Heart right ventricle (tissue), 16 donors: ENCODE measurements at regions not wholly inside any gene's neighbourhood (a gene's known extent, or its start where the extent isn't known, plus 50 kb on each side); places are given as distances from the start of the nearest gene placed in this dataset.

Experiments used
- ATAC-seq, 8 donors: fragments of 200-7000 bp; cut with Tn5 transposase; one replicate each; pipeline ENCODE4 v1.9.1; 2020; ENCODE audit warnings: mild to moderate bottlenecking in 8 of 8, moderate library complexity in 8 of 8, moderate number of reproducible peaks in 1 of 8
- DNase-seq, 2 donors: peaks; one replicate each; pipeline ENCODE4 v3.0.0-alpha.2; 2020
- H3K27ac ChIP-seq, 10 donors: fragments of 200-600 bp; sonication (generic) in 2 of 10; one replicate each; pipeline versions ENCODE4 v1.5.0 to v1.8.0; 2020 to 2022; ENCODE audit warnings: mild to moderate bottlenecking in 3 of 10
- H3K27me3 ChIP-seq, 7 donors: fragments of 200-600 bp; one replicate each; pipeline ENCODE4 v1.8.0; 2021 to 2022; ENCODE audit warnings: mild to moderate bottlenecking in 2 of 7
- H3K36me3 ChIP-seq, 9 donors: fragments of 200-600 bp; sonication (generic) in 1 of 9; one replicate each; pipeline versions ENCODE4 v1.5.0 to v1.8.0; 2020 to 2022; ENCODE audit warnings: mild to moderate bottlenecking in 2 of 9
- H3K4me1 ChIP-seq, 9 donors: fragments of 200-600 bp; sonication (generic) in 1 of 9; one replicate each; pipeline versions ENCODE4 v1.5.0 to v1.8.0; 2020 to 2022; ENCODE audit warnings: mild to moderate bottlenecking in 4 of 9
- H3K4me3 ChIP-seq, 10 donors: fragments of 200-600 bp; sonication (generic) in 2 of 10; one replicate each; pipeline versions ENCODE4 v1.5.0 to v1.8.0; 2020 to 2022; ENCODE audit warnings: mild to moderate bottlenecking in 7 of 10, moderate library complexity in 2 of 10
- H3K9me3 ChIP-seq, 11 donors: fragments of 200-600 bp in 10 of 11; sonication (generic) in 2 of 11; one replicate each; pipeline versions ENCODE4 v1.5.0 to v1.8.0; 2013 to 2022; ENCODE audit warnings: mild to moderate bottlenecking in 2 of 11, control low read depth in 1 of 11, moderate library complexity in 1 of 11
- WGBS, 2 donors: extraction: QIAGEN DNeasy Blood & Tissue Kit; methylation state at CpG; one replicate each; pipeline ENCODE4 v1.1.7; 2013; ENCODE audit warnings: inconsistent platforms in 1 of 2; 5-methylcytosine and 5-hydroxymethylcytosine counted together
- intact Hi-C, 10 donors: fragments of 100-400 bp; cut with DNase I; formaldehyde crosslinking; loops; one replicate each; pipeline versions ENCODE4 v1.11.1 to v1.14.2; 2022
- TF ChIP-seq, protein P1 (sequence below), 9 donors: fragments of 200-600 bp; sonication (generic) in 2 of 9; IDR thresholded peaks; one replicate each; pipeline versions ENCODE4 v1.5.0 to v1.8.0; 2021 to 2022; ENCODE audit warnings: antibody characterized with exemption in 9 of 9, mild to moderate bottlenecking in 5 of 9, moderate library complexity in 1 of 9
- donor health status: Arrhythmogenic right ventricular cardiomyopathy.
- donor health status: ischemic (EF 13 %, LVEDD 7.1; RV severe dilation, severe dysfunction).
- donor health status: healthy with polysubstance abuse.
- donor health status: DM: no; HTN: yes; CAD: no.
- donor health status: DM: no; HTN: no; CAD: no.
- donor health status: ischemic (EF 25% LVEDD 6.9; RV normal size, moderate dysfunction).
- donor health status: ischemic (EF 25% LVEDD 5.7; RV mildly dilated, moderate dysfunction).
- donor health status: healthy.
- donor health status: DM: yes; HTN: yes; CAD: no.
- donor health status: Ischemic cardiomyopathy.
- donor health status: ischemic (EF 35%, LVEDD 5.7; RV mildly dilated, moderate dysfunction).
- donor health status: nonischemic (EF 11% LVEDD 7.7; RV severe dilation, severe dysfunction).
- donor health status: DM: yes; HTN: yes; CAD: no.
- donor health status: PGD.
- donor health status: ischemic (EF 29% LVEDD 5.4; RV normal size, mild dysfunction).
- donor health status: nonischemic (EF 23%, LVEDD 6.1; RV moderate dilation, normal function).

DNA sequence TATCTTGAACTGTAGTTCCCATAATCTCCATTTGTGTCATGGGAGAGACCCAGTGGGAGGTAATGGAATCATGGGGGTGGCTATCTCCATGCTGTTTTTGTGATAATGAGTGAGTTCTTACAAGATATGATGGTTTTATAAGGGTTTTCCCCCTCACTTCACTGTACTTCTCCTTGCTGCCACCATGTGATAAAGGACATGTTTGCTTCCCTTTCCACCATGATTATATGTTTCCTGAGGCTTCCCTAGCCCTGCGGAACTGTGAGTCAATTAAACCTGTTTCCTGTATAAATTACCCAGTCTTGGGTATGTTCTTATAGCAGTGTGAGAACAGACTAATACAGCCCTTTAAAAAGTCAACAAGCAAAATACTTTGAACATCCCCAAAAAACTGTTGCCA, 427.7 kb downstream of the HTR7 start:
- 56 to 79% methylated on average over 1 of the region's 1 CpG for WGBS, 2 donors
- H3K4me3 ChIP-seq, result no peak overlapping the region
- H3K4me1 ChIP-seq, result no peaks in the 10 kb centered on the region
- TF ChIP-seq, protein P1, sequence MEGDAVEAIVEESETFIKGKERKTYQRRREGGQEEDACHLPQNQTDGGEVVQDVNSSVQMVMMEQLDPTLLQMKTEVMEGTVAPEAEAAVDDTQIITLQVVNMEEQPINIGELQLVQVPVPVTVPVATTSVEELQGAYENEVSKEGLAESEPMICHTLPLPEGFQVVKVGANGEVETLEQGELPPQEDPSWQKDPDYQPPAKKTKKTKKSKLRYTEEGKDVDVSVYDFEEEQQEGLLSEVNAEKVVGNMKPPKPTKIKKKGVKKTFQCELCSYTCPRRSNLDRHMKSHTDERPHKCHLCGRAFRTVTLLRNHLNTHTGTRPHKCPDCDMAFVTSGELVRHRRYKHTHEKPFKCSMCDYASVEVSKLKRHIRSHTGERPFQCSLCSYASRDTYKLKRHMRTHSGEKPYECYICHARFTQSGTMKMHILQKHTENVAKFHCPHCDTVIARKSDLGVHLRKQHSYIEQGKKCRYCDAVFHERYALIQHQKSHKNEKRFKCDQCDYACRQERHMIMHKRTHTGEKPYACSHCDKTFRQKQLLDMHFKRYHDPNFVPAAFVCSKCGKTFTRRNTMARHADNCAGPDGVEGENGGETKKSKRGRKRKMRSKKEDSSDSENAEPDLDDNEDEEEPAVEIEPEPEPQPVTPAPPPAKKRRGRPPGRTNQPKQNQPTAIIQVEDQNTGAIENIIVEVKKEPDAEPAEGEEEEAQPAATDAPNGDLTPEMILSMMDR (IDR thresholded peaks at IDR 0.05), result no peak
- ATAC-seq (no peak), DNase-seq (no peak)
- H3K9me3 ChIP-seq, result peaks cover 0 to 3% (median 0%) of the 10 kb centered on the region in 11 donors
- intact Hi-C loops, result no loop called here
- no peaks in the 10 kb centered on the region for H3K36me3 ChIP-seq
- no peak overlapping the region for H3K27ac ChIP-seq
- no peaks in the 10 kb centered on the region for H3K27me3 ChIP-seq

DNA sequence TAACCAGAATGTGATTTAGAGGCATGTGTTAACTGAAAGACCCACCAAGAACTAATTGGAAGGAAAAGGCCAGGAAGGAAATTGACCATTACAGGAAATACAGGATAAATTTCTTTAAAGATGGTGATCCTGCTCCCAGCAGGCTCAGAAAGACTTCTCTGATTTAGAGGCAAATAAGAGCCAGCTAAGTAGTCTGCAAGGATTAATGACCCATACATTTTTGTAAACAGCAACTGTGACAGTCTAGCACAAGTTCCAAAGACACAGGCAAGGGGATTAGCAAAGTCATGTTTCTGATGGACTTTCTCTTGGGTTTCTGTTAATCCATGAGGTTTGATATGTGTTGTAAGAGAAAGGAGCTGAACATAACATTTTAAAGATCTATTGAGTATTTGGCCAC, 425.0 kb downstream of the HTR7 start:
- TF ChIP-seq, protein P1 (IDR thresholded peaks at IDR 0.05), result no peak
- no peaks in the 10 kb centered on the region for H3K9me3 ChIP-seq
- H3K4me1 ChIP-seq, result no peaks in the 10 kb centered on the region
- no peak for DNase-seq
- intact Hi-C loops, result no loop called here
- ATAC-seq, result no peak
- H3K4me3 ChIP-seq, result no peak overlapping the region
- H3K27me3 ChIP-seq, result no peaks in the 10 kb centered on the region
- H3K27ac ChIP-seq, result no peak overlapping the region
- H3K36me3 ChIP-seq, result no peaks in the 10 kb centered on the region

DNA sequence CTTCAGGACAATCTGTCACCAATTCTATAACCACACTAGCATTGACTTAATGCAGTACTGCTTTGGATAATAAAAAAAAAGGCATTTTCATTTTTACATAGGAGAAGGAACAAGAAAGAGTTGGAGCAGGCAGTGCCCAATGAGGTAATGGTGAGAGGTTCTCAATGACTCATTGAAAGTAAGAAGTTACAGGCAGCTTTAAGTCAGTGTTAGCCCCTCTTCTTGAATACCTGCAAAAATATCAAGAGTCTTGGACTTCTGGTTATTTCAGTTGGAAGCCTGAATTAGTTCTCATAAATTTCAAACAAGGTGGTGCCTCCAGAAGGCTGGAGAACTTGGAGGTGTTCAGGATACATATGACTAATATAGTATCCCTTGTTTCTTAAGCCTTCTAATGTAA, 422.5 kb downstream of the HTR7 start:
- H3K9me3 ChIP-seq, result peaks cover 0 to under 1% (median 0%) of the 10 kb centered on the region in 11 donors
- DNase-seq, result no peak
- no peaks in the 10 kb centered on the region for H3K27me3 ChIP-seq
- intact Hi-C loops, result no loop called here
- TF ChIP-seq, protein P1 (IDR thresholded peaks at IDR 0.05), result no peak
- no peak overlapping the region for H3K27ac ChIP-seq
- no peak overlapping the region for H3K4me3 ChIP-seq
- ATAC-seq, result no peak
- H3K4me1 ChIP-seq, result no peaks in the 10 kb centered on the region
- no peaks in the 10 kb centered on the region for H3K36me3 ChIP-seq

DNA sequence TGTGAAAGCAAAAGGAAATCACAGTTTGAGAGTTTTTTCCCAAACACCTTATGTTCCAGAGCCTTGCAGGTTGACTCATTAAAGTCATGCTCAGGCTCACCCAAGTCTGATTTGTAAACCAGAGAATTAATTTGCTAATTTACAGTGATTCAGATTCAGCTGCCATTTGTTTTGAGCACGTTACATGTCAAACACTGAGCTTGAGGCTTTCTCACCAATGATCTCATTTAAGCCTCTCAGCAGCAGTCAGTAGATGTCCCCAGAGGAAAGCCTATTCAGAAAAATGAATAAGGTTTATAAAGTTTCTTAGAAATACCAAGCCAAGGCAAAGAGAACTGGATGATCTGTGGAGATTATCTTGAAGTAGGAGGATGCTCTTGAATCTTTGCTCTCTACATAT, 420.4 kb downstream of the HTR7 start:
- no peak overlapping the region for H3K27ac ChIP-seq
- H3K4me3 ChIP-seq, result no peak overlapping the region
- H3K36me3 ChIP-seq, result no peaks in the 10 kb centered on the region
- peaks cover 0 to 22% (median 13%) of the 10 kb centered on the region in 11 donors for H3K9me3 ChIP-seq
- H3K27me3 ChIP-seq, result no peaks in the 10 kb centered on the region
- H3K4me1 ChIP-seq, result no peaks in the 10 kb centered on the region
- ATAC-seq, result no peak
- 56 to 58% methylated on average over 1 of the region's 1 CpG for WGBS, 2 donors
- TF ChIP-seq, protein P1 (IDR thresholded peaks at IDR 0.05), result peak in 1 of 9 donors; percentile 12
- intact Hi-C loops, result no loop called here
- DNase-seq, result no peak

DNA sequence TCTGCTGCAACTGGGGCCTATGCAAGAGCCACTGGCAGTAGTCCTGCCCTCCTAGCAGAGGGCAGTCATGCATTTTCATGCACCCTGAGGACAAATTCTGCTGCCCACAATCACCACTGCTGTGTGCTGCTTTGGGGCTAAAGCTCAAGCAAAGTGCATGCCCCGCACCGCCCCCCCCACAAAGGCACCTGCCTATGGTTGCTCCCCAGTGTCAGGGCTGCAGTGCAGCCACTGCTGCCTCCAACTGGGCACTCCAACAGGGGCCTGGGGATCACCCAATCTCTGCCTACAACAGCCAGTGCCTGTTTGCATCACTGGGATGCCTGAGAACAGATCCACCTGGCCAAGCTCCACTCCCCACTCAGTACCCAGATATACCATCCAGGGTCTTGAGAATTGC, 417.0 kb downstream of the HTR7 start:
- H3K4me1 ChIP-seq, result no peaks in the 10 kb centered on the region
- no peak overlapping the region for H3K4me3 ChIP-seq
- ATAC-seq (no peak), DNase-seq (no peak)
- TF ChIP-seq, protein P1 (IDR thresholded peaks at IDR 0.05), result no peak
- H3K36me3 ChIP-seq, result no peaks in the 10 kb centered on the region
- intact Hi-C loops, result no loop called here
- WGBS, 2 donors, result 97 to 98% methylated on average over 2 of the region's 2 CpGs
- H3K27ac ChIP-seq, result no peak overlapping the region
- H3K9me3 ChIP-seq, result peaks cover 0 to 53% (median 25%) of the 10 kb centered on the region in 11 donors
- H3K27me3 ChIP-seq, result no peaks in the 10 kb centered on the region
